ENCODE measurements at regions not wholly inside any gene's neighbourhood (a gene's known extent, or its start where the extent isn't known, plus 50 kb on each side); places are given as distances from the start of the nearest gene placed in this dataset.

DNA sequence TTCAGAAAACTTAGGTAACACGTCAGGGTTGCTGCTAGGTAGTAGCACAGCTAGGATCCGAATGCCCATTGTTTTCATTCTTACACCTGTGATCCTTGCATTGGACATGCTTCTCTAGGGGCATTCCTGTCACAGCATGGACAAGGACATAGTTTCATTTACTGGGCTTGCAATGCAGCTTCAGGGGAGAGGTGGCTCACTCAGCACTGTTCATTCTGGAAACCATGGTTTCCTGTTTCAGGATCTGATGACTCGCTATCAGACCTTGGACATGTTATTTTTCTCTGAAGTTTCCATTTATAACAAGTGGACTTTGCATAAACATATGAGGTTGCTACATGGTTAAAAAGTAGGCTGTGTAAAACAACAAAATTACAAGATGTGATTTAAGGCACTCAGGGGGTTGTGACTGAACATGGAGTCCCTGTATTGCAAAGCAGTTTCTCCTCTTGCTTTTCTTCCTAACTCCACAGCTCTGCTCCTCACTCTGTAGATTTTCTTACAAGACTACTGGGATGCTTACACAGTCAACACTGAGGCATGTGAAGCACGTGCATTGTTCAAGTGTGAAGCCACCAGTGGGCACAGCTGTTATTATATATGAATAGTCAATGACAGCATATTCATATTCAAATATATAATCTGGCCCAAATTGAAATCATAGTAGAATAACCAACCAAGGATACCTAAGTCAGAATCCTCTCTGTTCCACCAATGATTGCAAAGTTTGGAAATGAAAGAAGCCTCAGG, 66.1 kb upstream of the STK32A start:
- DNase-seq (ENCODE audit: low spot score): peak; percentile 43

DNA sequence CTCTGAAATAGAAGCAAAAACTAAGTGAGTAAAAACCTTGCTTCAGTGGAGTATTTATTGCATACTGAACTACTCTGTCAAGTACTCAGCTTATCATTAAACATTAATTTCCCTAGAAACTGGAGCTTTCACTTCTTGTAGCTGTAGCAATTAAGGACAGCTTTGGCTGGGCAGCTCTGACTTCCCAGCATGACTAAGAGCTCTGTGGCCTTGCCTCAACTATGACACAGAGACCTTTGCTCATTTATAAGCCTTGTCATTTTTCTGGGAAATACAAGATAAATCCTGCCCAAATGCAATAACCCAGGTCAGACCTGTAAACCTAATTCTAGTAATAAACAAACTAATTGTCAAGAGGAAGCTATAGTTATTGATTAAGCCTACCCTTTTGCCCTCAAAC, 65.4 kb upstream of the STK32A start:
- peak; percentile 60 for DNase-seq (ENCODE audit: low spot score)

DNA sequence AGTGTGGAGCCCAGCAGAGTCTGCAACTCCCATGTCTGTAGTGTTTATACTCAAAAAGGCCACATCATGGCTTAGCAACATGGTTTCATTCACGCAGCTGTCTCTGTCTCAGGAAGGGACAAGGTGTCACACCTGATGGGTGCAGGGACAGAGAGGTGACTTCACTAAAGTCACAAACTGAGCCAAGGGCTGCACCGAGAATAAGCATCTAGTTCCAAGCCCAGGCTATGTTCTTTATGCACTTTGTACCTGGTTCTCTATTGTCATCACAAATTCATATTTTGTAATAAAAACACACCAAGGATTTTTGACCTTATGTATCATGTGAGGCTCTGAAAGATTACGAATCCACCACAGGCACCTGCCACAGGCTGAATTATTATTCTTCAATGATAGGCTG, 64.9 kb upstream of the STK32A start:
- no peak for DNase-seq (ENCODE audit: low spot score)

DNA sequence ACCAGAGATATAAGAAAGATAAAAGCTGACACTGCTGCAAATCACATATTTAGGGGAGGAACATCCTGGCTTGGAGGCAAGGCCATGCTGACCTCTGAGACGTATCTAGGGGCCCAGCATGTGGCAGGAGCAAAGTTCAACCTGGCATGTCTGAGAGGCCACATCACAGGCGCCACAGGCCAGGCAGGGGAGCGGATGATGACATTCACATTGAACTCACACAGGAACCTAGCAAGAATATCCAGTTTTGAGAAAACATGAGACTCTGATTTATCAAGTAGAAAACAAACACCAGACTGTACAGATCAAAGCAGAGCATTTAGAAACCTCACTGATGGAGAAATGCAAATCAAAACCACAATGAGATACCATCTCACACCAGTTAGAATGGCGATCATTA, 64.2 kb upstream of the STK32A start:
- DNase-seq (ENCODE audit: low spot score): no peak

DNA sequence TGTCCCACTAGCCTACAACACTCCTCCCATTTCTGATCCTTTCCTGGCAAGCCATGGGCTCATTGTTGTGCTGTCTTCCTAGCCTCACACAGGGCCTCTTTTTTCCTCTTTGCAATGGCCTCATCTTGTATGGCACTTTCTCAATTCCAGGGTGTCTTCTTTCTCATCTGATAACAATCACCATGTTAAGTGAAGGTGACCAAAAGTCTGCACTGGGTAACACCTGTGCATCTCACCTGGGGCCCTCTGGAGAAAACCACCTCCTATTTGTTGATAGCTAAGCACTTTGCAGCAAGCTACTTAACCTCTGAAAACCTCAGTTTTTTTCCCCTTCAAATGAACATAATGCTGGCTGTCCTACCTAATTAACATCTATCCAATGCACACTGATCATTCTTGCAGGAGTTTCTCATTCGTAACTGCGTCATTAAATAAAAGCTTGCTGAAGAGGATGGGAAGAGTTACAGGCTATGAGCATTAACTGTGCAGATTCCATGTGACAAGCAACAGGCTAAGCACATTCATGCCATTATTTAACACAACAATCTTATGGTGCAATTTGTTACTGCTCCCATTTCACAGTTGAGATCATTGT, 60.1 kb upstream of the STK32A start:
- DNase-seq (ENCODE audit: low spot score): no peak

DNA sequence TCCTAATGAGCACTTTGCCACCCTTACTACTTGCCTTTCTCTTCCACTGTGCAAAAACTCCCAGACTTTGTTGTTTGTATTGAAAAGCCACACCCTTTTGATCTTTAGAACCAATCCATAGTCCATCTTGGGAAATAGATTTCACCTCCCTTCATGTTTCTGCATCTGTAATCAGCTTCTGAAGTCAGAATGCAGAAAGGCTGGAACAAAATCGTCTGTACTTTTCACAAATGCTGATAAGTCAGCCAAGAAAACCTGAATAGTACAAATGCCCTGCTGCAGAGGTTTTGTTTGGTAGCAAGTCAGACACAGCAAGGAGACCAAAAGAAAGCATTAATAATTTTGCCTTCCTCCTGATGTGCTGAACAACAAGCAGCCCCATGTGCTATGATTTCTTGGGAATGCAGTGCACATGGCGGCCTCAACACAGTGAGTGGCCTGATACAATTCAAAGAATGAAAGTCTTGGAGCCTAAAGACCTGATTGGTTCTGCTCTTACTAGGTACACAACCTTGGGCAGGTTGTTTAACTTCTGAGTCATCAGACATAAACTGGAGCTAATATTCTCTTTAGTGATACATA, 59.2 kb upstream of the STK32A start:
- no peak for DNase-seq (ENCODE audit: low spot score)

DNA sequence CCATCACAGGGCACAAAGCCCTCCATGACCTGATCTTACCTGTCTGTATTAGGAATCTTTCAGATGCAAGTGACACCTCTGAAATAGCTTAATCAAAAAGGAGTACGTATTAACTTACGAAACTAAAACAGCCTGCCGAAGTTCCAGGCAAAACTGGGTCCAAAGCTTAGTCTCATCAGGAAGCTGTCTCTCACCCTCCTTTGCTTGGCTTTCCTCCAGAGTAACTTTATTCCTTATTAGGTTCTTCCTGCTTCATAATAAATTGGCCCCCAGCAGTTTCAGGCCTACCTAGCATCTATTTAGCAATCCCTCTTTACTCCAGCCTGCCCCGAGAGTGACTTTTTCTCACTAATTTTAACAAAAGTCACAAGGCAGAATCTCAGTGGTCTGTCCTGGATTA, 58.4 kb upstream of the STK32A start:
- DNase-seq (ENCODE audit: low spot score): no peak

DNA sequence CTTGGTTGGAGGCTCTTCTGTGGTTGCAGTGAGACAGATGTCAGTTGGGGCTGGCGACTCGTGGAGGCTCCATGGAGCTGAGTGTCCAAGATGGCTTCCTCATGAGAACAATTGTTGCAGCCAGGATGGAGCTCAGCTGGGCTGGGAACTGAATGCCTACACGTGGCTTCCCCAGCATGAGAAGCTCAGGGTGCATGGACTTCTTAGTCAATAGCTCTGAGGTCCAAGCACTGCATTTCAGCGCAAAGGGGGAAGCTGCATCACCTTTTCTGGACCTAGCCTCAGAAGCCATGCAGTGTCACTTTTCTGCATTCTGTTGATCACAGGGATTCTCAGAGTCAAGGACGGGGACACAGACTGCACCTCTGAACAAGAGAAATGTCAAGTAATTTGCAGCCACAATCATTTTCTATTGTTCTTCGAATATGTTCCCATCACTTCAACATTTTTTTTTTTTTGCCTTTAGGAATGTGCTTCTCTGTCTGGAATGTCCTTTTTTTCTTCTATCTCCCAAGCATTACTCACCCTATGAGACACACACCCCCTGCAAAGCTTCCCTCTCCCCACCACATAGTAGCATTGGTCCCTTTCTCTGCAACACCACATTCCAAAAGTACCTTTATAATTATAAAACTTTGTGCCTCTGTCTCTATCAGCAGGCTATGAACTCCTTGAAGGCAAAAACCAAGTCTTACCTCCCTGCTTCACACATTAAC, 57.5 kb upstream of the STK32A start:
- peak; percentile 80 for DNase-seq (ENCODE audit: low spot score)

DNA sequence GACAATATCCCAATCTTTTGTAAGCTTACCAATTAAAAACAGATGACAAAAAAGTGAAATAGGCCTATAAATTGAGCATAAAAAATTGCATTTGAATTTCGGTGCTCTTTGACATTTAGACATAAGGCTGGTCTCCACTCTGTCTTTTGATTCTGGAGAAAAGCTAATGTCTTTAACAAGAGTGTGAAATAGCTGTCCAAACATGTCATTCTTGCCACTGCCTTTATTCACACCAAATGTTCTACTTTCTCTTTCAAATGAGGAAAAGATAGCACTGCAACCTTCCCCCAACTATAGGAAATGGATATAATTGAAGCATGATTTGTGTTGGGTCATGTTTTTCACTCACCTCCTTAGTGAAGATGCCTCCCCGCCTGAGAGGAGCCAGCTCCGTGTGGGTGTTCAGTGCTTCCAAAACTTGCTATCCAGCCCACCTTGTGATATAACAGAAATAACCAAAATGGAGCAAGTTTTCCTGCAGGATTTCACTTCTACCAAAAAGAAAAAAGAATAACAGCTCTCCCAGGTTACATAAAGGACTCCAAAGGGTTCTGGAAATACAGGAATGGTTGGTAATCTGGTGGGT, 55.2 kb upstream of the STK32A start:
- no peak for DNase-seq (ENCODE audit: low spot score)

DNA sequence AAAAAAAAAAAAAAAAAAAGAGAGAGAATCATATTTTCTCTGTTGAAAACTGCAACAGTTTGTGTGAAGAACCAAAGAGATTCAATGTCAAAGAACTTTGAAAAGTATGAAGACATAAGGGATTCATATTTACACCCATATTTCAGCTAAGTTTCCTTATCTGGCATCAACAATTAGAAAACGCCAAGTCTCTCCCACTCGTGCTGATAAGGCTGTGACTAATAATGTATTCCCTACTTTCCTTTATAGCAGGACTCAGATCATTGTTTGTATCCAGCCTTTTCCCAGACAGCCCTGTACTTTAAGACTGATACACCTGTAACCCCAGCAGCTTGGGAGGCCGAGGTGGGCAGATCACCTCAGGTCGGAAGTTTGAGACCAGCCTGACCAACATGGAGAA, 54.1 kb upstream of the STK32A start:
- DNase-seq (ENCODE audit: low spot score): peak; percentile 5
